ENCODE measurements at regions not wholly inside any gene's neighbourhood (a gene's known extent, or its start where the extent isn't known, plus 50 kb on each side); places are given as distances from the start of the nearest gene placed in this dataset.

- H3K27ac ChIP-seq: no peak overlapping the region
- no peak overlapping the region for H3K4me3 ChIP-seq
- H3K9me3 ChIP-seq (ENCODE audit: low read depth): no peaks in the 10 kb centered on the region
- H2AFZ ChIP-seq (replicated peaks): no peak overlapping the region
- H3K36me3 ChIP-seq: no peaks in the 10 kb centered on the region
- H3K4me1 ChIP-seq: peaks cover 5% of the 10 kb centered on the region
- H3K4me1 Mint-ChIP-seq: no peaks in the 10 kb centered on the region
- no peaks in the 10 kb centered on the region for H4K20me1 ChIP-seq (ENCODE audit: low read depth)
- H3K27me3 ChIP-seq: no peaks in the 10 kb centered on the region
- H3K4me3 Mint-ChIP-seq: no peak overlapping the region
- no peaks in the 10 kb centered on the region for H3K79me2 ChIP-seq (ENCODE audit: low read depth)
- H3K27me3 Mint-ChIP-seq (ENCODE audit: insufficient read depth, low read depth): peaks cover 3% of the 10 kb centered on the region
- H3F3A ChIP-seq (ENCODE audit: low read depth): no peaks in the 10 kb centered on the region
- no peak overlapping the region for H3K4me2 ChIP-seq
- no peak overlapping the region for H3K9ac ChIP-seq
- no peaks in the 10 kb centered on the region for H3K36me3 Mint-ChIP-seq
- no peak for TF ChIP-seq CTCF (IDR thresholded peaks at IDR 0.05)
- TF ChIP-seq EZH2phosphoT487 (IDR thresholded peaks at IDR 0.05): no peak
- TF ChIP-seq EZH2 (IDR thresholded peaks at IDR 0.05): no peak
- peaks cover 6% of the 10 kb centered on the region for H3K9me3 Mint-ChIP-seq
- no peak overlapping the region for H3K27ac Mint-ChIP-seq
- DNase-seq (ENCODE audit: low spot score): no peak
Measured at GRCh38 chr5:17356551-17356950, 139.1 kb downstream of the BASP1 start.

GRCh38 chr5:17357504-17357903, 140.1 kb downstream of the BASP1 start:
- Mint-ChIP-seq H3K36me3 (no peaks in the 10 kb centered on the region), H3K4me3 (no peak overlapping the region), H3K9me3 (peaks cover 6% of the 10 kb centered on the region), H3K27me3 (ENCODE audit: insufficient read depth, low read depth) (peaks cover 3% of the 10 kb centered on the region), H3K4me1 (no peaks in the 10 kb centered on the region), H3K27ac (no peak overlapping the region)
- Histone ChIP-seq H3K27ac (no peak overlapping the region), H3K27me3 (no peaks in the 10 kb centered on the region), H4K20me1 (ENCODE audit: low read depth) (no peaks in the 10 kb centered on the region), H2AFZ (replicated peaks) (no peak overlapping the region), H3K4me1 (peaks cover 1% of the 10 kb centered on the region), H3K79me2 (ENCODE audit: low read depth) (no peaks in the 10 kb centered on the region), H3F3A (ENCODE audit: low read depth) (no peaks in the 10 kb centered on the region), H3K4me3 (no peak overlapping the region), H3K9me3 (ENCODE audit: low read depth) (no peaks in the 10 kb centered on the region), H3K9ac (no peak overlapping the region), H3K4me2 (no peak overlapping the region), H3K36me3 (no peaks in the 10 kb centered on the region)
- DNase-seq (ENCODE audit: low spot score): no peak
- TF ChIP-seq CTCF (IDR thresholded peaks at IDR 0.05) (no peak), EZH2 (IDR thresholded peaks at IDR 0.05) (no peak), EZH2phosphoT487 (IDR thresholded peaks at IDR 0.05) (no peak)

- Mint-ChIP-seq H3K9me3 (peaks cover 6% of the 10 kb centered on the region), H3K27me3 (ENCODE audit: insufficient read depth, low read depth) (peaks cover 3% of the 10 kb centered on the region)
Measured at GRCh38 chr5:17358031-17358430, 140.0 kb upstream of the TAF11L2 start.

GRCh38 chr5:17359451-17360011, 138.5 kb upstream of the TAF11L2 start:
- Histone ChIP-seq H3K4me2 (no peak overlapping the region), H2AFZ (replicated peaks) (no peak overlapping the region), H3K9me3 (ENCODE audit: low read depth) (no peaks in the 10 kb centered on the region), H4K20me1 (ENCODE audit: low read depth) (no peaks in the 10 kb centered on the region), H3K9ac (no peak overlapping the region), H3K79me2 (ENCODE audit: low read depth) (no peaks in the 10 kb centered on the region), H3K4me1 (peaks cover 6% of the 10 kb centered on the region), H3K36me3 (no peaks in the 10 kb centered on the region), H3K27me3 (no peaks in the 10 kb centered on the region), H3K27ac (no peak overlapping the region), H3F3A (ENCODE audit: low read depth) (peaks cover 4% of the 10 kb centered on the region), H3K4me3 (no peak overlapping the region)
- Mint-ChIP-seq H3K4me3 (no peak overlapping the region), H3K36me3 (no peaks in the 10 kb centered on the region), H3K27me3 (ENCODE audit: insufficient read depth, low read depth) (peaks cover 3% of the 10 kb centered on the region), H3K4me1 (no peaks in the 10 kb centered on the region), H3K27ac (no peak overlapping the region), H3K9me3 (peaks cover 6% of the 10 kb centered on the region)
- TF ChIP-seq EZH2 (IDR thresholded peaks at IDR 0.05): no peak
- TF ChIP-seq CTCF (IDR thresholded peaks at IDR 0.05): no peak
- TF ChIP-seq EZH2phosphoT487 (IDR thresholded peaks at IDR 0.05): no peak
- DNase-seq (ENCODE audit: low spot score): no peak

More at GRCh38 chr5:17358031-17358430, 140.0 kb upstream of the TAF11L2 start:
- no peaks in the 10 kb centered on the region for H3K4me1 ChIP-seq
- H3K4me1 Mint-ChIP-seq: no peaks in the 10 kb centered on the region
- H3F3A ChIP-seq (ENCODE audit: low read depth): no peaks in the 10 kb centered on the region
- no peak overlapping the region for H3K4me3 Mint-ChIP-seq
- H3K27me3 ChIP-seq: no peaks in the 10 kb centered on the region
- H3K9me3 ChIP-seq (ENCODE audit: low read depth): no peaks in the 10 kb centered on the region
- no peak for TF ChIP-seq EZH2phosphoT487 (IDR thresholded peaks at IDR 0.05)
- H3K36me3 Mint-ChIP-seq: no peaks in the 10 kb centered on the region
- no peaks in the 10 kb centered on the region for H3K79me2 ChIP-seq (ENCODE audit: low read depth)
- no peak overlapping the region for H3K9ac ChIP-seq
- H3K4me3 ChIP-seq: no peak overlapping the region
- no peaks in the 10 kb centered on the region for H3K36me3 ChIP-seq
- no peak overlapping the region for H3K27ac Mint-ChIP-seq
- no peak for DNase-seq (ENCODE audit: low spot score)
- H3K4me2 ChIP-seq: no peak overlapping the region
- H3K27ac ChIP-seq: no peak overlapping the region
- no peaks in the 10 kb centered on the region for H4K20me1 ChIP-seq (ENCODE audit: low read depth)
- H2AFZ ChIP-seq (replicated peaks): no peak overlapping the region
